ENCODE measurements at regions not wholly inside any gene's neighbourhood (a gene's known extent, or its start where the extent isn't known, plus 50 kb on each side); places are given as distances from the start of the nearest gene placed in this dataset.
"Not testable (repeated sequence)": the region's sequence is repeated elsewhere in the genome, so short reads cannot be mapped to it uniquely, and the experiment has no call there.

- Mint-ChIP-seq H3K36me3 (no peaks in the 10 kb centered on the region), H3K4me1 (ENCODE audit: unreplicated experiment) (peaks cover 7% of the 10 kb centered on the region)
Measured at GRCh38 chr12:41652981-41653380, 464.9 kb downstream of the PDZRN4 start.

GRCh38 chr12:41645624-41646023 is 457.5 kb downstream of the PDZRN4 start:
- peaks cover 10% of the 10 kb centered on the region for H3K9me3 Mint-ChIP-seq
- no peak overlapping the region for H3K27ac Mint-ChIP-seq
- H3K4me1 Mint-ChIP-seq (ENCODE audit: unreplicated experiment): peaks cover 12% of the 10 kb centered on the region
- no peak overlapping the region for H3K4me3 Mint-ChIP-seq
- no peak for DNase-seq (ENCODE audit: extremely low spot score, unreplicated experiment)
- no peaks in the 10 kb centered on the region for H3K27me3 Mint-ChIP-seq
- no peak for TF ChIP-seq CTCF (conservative IDR thresholded peaks at IDR 0.05)
- H3K36me3 Mint-ChIP-seq: no peaks in the 10 kb centered on the region

More at GRCh38 chr12:41652981-41653380, 464.9 kb downstream of the PDZRN4 start:
- DNase-seq (ENCODE audit: extremely low spot score, unreplicated experiment): no peak
- no peak overlapping the region for H3K27ac Mint-ChIP-seq
- no peaks in the 10 kb centered on the region for H3K9me3 Mint-ChIP-seq
- H3K27me3 Mint-ChIP-seq: no peaks in the 10 kb centered on the region
- TF ChIP-seq CTCF (conservative IDR thresholded peaks at IDR 0.05): no peak
- H3K4me3 Mint-ChIP-seq: no peak overlapping the region

- H3K4me1 Mint-ChIP-seq (ENCODE audit: unreplicated experiment); H3K36me3 Mint-ChIP-seq; H3K27me3 Mint-ChIP-seq; H3K27ac Mint-ChIP-seq; DNase-seq (ENCODE audit: extremely low spot score, unreplicated experiment); H3K4me3 Mint-ChIP-seq: not testable (repeated sequence)
- peaks cover 10% of the 10 kb centered on the region for H3K9me3 Mint-ChIP-seq
Measured at GRCh38 chr12:41642808-41643207, 454.7 kb downstream of the PDZRN4 start.

GRCh38 chr12:41636653-41637052 is 448.5 kb downstream of the PDZRN4 start:
- H3K27ac Mint-ChIP-seq: no peak overlapping the region
- peaks cover 6% of the 10 kb centered on the region for H3K9me3 Mint-ChIP-seq
- no peak overlapping the region for H3K4me3 Mint-ChIP-seq
- H3K36me3 Mint-ChIP-seq: no peaks in the 10 kb centered on the region
- H3K27me3 Mint-ChIP-seq: no peaks in the 10 kb centered on the region
- no peaks in the 10 kb centered on the region for H3K4me1 Mint-ChIP-seq (ENCODE audit: unreplicated experiment)
- no peak for DNase-seq (ENCODE audit: extremely low spot score, unreplicated experiment)
- no peak for TF ChIP-seq CTCF (conservative IDR thresholded peaks at IDR 0.05)

- Mint-ChIP-seq H3K36me3 (no peaks in the 10 kb centered on the region), H3K27me3 (no peaks in the 10 kb centered on the region), H3K27ac (no peak overlapping the region), H3K4me3 (no peak overlapping the region), H3K4me1 (ENCODE audit: unreplicated experiment) (no peaks in the 10 kb centered on the region), H3K9me3 (peaks cover 10% of the 10 kb centered on the region)
- TF ChIP-seq CTCF (conservative IDR thresholded peaks at IDR 0.05): no peak
- DNase-seq (ENCODE audit: extremely low spot score, unreplicated experiment): no peak
Measured at GRCh38 chr12:41635626-41636364, 447.7 kb downstream of the PDZRN4 start.

- DNase-seq (ENCODE audit: extremely low spot score, unreplicated experiment): no peak
- H3K9me3 Mint-ChIP-seq: peaks cover 10% of the 10 kb centered on the region
- no peak overlapping the region for H3K27ac Mint-ChIP-seq
- no peaks in the 10 kb centered on the region for H3K27me3 Mint-ChIP-seq
- no peak for TF ChIP-seq CTCF (conservative IDR thresholded peaks at IDR 0.05)
- H3K36me3 Mint-ChIP-seq: no peaks in the 10 kb centered on the region
- no peaks in the 10 kb centered on the region for H3K4me1 Mint-ChIP-seq (ENCODE audit: unreplicated experiment)
- H3K4me3 Mint-ChIP-seq: no peak overlapping the region
Measured at GRCh38 chr12:41634091-41634490, 446.0 kb downstream of the PDZRN4 start.
